Epithelial cell of esophagus (primary cell): ENCODE measurements at regions not wholly inside any gene's neighbourhood (a gene's known extent, or its start where the extent isn't known, plus 50 kb on each side); places are given as distances from the start of the nearest gene placed in this dataset.

Experiments used
- DNase-seq: peaks from one replicate; pipeline ENCODE4 v3.0.0; 2010; ENCODE audit warnings: low read depth
- H3K4me3 ChIP-seq: 2 replicates; pipeline ENCODE4 v1.5.1; 2011; ENCODE audit warnings: mild to moderate bottlenecking, low read length, control low read depth
- TF ChIP-seq, protein P1 (sequence below): IDR thresholded peaks from 2 replicates; pipeline ENCODE4 v1.5.1; 2011; ENCODE audit warnings: low read depth, mild to moderate bottlenecking, low read length, control low read depth, inconsistent platforms; ENCODE audit not compliant: insufficient read depth; ENCODE audit errors: missing control alignments

DNA sequence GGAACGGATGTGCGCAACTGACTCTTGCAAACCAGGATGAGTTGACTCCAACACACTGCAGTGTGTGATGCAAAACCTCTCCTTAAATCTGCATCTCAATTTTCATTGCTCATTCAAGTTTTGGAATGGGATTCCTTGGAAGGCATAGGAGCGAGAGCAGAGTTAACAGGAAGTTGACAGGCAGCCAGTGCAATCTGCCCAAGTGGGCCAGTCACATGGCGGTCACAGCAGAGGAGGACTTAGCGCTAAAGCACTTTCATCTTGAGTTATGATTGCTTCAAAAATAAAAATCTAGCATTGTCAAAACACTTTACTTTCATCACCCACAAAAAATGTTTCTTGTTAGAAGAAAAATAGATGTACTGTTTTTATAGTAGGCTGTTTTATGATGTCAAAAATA, 439.0 kb downstream of the FBXO15 start:
- H3K4me3 ChIP-seq, result no peak overlapping the region
- no peak for DNase-seq
- TF ChIP-seq, protein P1, sequence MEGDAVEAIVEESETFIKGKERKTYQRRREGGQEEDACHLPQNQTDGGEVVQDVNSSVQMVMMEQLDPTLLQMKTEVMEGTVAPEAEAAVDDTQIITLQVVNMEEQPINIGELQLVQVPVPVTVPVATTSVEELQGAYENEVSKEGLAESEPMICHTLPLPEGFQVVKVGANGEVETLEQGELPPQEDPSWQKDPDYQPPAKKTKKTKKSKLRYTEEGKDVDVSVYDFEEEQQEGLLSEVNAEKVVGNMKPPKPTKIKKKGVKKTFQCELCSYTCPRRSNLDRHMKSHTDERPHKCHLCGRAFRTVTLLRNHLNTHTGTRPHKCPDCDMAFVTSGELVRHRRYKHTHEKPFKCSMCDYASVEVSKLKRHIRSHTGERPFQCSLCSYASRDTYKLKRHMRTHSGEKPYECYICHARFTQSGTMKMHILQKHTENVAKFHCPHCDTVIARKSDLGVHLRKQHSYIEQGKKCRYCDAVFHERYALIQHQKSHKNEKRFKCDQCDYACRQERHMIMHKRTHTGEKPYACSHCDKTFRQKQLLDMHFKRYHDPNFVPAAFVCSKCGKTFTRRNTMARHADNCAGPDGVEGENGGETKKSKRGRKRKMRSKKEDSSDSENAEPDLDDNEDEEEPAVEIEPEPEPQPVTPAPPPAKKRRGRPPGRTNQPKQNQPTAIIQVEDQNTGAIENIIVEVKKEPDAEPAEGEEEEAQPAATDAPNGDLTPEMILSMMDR, result no peak

DNA sequence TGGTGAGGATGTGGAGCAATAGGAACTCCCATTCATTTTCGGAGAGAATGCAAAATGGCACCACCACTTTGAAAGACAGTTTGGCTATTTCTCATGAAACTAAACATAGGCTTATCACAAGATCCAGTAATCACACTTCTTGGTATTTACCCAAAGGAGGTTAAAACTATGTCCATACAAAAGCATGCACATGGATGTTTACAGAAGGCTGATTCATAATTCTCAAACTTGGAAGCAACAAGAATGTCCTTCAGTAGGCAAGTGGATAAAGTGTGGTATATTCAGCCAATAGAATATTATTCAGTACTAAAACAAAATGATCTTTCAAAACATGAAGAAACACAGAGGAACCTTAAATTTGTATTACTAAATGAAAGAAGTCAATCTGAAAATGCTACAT, 440.6 kb downstream of the FBXO15 start:
- H3K4me3 ChIP-seq, result no peak overlapping the region
- TF ChIP-seq, protein P1, result no peak
- peak; percentile 41 for DNase-seq

DNA sequence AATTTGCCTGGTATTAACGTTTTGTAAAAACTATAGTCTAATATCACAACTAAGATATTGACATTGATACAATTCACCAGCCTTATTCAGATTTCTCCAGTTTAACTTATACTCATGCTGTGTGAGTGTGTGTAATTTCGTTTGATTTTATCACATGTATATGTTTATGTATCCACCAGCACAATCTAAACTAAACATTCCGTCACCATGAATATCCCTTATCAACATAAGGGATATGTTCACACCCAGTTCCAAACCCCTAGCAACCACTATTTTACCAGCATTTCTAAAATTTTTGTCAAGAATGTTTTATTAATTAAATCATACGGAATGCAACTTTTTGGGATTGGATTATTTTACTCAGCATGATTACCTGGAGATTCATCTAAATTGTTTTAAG, 450.3 kb downstream of the FBXO15 start:
- TF ChIP-seq, protein P1, result no peak
- no peak for DNase-seq
- no peak overlapping the region for H3K4me3 ChIP-seq

DNA sequence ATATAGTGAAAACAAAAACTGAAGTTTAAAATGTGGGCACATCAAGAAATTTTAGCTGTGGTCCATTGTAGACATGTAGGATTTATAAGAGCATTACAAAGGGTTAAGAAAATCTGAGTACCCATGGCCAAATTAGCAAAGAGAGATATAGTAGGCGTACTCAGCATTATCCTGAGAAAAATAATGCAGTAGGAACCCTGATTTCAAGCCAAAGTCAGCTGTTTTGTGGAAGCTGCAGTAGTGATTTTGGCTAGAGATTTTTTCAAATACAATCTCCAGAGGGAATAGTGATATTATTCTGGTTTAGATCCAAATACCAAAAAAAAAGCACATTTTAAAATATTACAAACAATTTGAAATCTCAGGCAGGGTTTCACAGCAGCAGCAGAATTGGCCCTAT, 450.9 kb downstream of the FBXO15 start:
- no peak for DNase-seq
- TF ChIP-seq, protein P1, result no peak

DNA sequence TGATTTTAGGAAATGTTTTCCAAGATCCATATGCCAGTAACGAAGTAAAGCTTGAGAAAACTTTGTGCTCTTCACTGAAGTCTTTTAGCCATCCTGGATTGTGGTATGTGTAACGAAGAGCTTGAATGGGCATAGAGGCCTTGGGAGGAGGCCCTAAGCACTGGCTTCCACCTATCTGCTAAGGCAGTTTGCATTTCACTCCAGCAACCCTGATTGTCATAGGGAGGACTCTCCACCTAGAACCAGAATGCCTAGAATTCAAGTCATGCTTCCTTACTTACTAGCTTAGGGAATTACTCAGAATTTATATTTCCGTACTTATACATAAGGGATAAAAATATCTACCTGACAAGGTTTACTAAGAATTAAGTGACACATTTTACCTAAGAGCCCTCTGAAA, 451.5 kb downstream of the FBXO15 start:
- H3K4me3 ChIP-seq, result no peak overlapping the region
- DNase-seq, result no peak
- TF ChIP-seq, protein P1, result no peak

More for the DNA sequence above, 450.9 kb downstream of the FBXO15 start:
- no peak overlapping the region for H3K4me3 ChIP-seq

DNA sequence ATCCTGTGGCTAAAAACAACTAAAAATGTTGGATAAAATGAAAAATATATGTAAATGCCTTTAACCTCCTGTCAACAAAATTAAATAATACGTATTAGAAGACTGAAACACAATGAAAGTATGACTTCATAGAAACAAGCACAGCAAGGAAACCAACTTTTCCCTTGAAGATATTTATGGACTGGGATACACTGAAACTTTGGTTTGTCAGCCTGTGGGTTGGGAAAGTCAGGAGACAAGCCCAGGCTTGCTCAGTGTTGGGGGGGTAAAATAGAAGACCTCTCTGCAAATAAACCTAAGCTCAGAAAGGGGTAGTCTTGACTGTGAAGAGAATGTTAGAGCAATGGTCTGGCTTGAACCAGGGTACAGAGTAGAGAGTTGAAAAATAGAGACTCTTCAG, 454.5 kb downstream of the FBXO15 start:
- TF ChIP-seq, protein P1, result no peak

DNA sequence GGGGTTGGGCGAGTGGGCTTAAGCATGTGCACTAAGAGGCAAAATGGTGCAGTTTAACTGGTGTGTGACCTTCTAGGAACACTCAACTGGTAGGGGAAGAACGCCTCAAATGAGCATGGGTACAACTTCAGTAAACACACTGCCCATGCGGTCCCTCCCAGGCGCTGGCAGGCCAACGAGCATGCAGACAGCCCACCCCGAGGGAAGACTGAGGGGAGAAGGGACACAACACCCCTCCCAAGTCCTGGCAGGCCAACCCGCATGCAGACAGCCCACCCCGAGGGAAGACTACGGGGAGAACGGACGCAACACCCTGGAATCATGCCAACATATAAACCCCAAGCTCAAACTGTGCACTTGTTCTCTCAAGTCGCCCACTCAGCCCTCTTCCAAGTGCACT, 456.0 kb downstream of the FBXO15 start:
- DNase-seq, result no peak
- no peak overlapping the region for H3K4me3 ChIP-seq
- TF ChIP-seq, protein P1, result no peak

More for the DNA sequence above, 454.5 kb downstream of the FBXO15 start:
- peak; percentile 46 for DNase-seq
- H3K4me3 ChIP-seq, result no peak overlapping the region
